Kidney tubule cell (primary cell): ENCODE measurements at regions not wholly inside any gene's neighbourhood (a gene's known extent, or its start where the extent isn't known, plus 50 kb on each side); places are given as distances from the start of the nearest gene placed in this dataset.

Source experiments
- DNase-seq: peaks from one replicate; pipeline ENCODE4 v3.0.0-alpha.2; 2018; ENCODE audit warnings: low spot score

- DNase-seq: no peak
Measured at GRCh38 chr4:123940604-123941003, 544.0 kb downstream of the SPRY1 start.

GRCh38 chr4:123941306-123941705 is 544.7 kb downstream of the SPRY1 start:
- DNase-seq: peak; percentile 26

GRCh38 chr4:123943976-123944375 is 547.4 kb downstream of the SPRY1 start:
- DNase-seq: no peak

- DNase-seq: no peak
Measured at GRCh38 chr4:123945301-123945700, 548.7 kb downstream of the SPRY1 start.

GRCh38 chr4:123950530-123950929 is 553.9 kb downstream of the SPRY1 start:
- DNase-seq: no peak

- DNase-seq: no peak
Measured at GRCh38 chr4:123952530-123953274, 556.1 kb downstream of the SPRY1 start.

- no peak for DNase-seq
Measured at GRCh38 chr4:123953566-123953965, 557.0 kb downstream of the SPRY1 start.

- no peak for DNase-seq
Measured at GRCh38 chr4:123954220-123954619, 557.6 kb downstream of the SPRY1 start.

- DNase-seq: no peak
Measured at GRCh38 chr4:123955167-123955800, 558.7 kb downstream of the SPRY1 start.

- peak; percentile 32 for DNase-seq
Measured at GRCh38 chr4:123956204-123956603, 559.6 kb downstream of the SPRY1 start.

GRCh38 chr4:123966990-123967769 is 570.6 kb downstream of the SPRY1 start:
- no peak for DNase-seq

GRCh38 chr4:123972031-123972430 is 575.4 kb downstream of the SPRY1 start:
- no peak for DNase-seq

GRCh38 chr4:123974386-123975149 is 578.0 kb downstream of the SPRY1 start:
- DNase-seq: no peak

GRCh38 chr4:123976285-123976684 is 579.7 kb downstream of the SPRY1 start:
- no peak for DNase-seq

- DNase-seq: no peak
Measured at GRCh38 chr4:123976819-123977218, 580.2 kb downstream of the SPRY1 start.

GRCh38 chr4:123977641-123978081 is 581.1 kb downstream of the SPRY1 start:
- DNase-seq: peak; percentile 21

GRCh38 chr4:123978637-123979036 is 582.0 kb downstream of the SPRY1 start:
- no peak for DNase-seq

GRCh38 chr4:123980736-123981300 is 584.2 kb downstream of the SPRY1 start:
- no peak for DNase-seq

- no peak for DNase-seq
Measured at GRCh38 chr4:123984886-123985285, 588.3 kb downstream of the SPRY1 start.

- DNase-seq: peak; percentile 89
Measured at GRCh38 chr4:123986268-123986798, 589.7 kb downstream of the SPRY1 start.

- no peak for DNase-seq
Measured at GRCh38 chr4:123987408-123987807, 590.8 kb downstream of the SPRY1 start.
